RWPE2 (cell line): ENCODE measurements at regions not wholly inside any gene's neighbourhood (a gene's known extent, or its start where the extent isn't known, plus 50 kb on each side); places are given as distances from the start of the nearest gene placed in this dataset.

ENCODE experiments used
- ATAC-seq: fragments of 200-7000 bp; cut with Tn5 transposase; 3 replicates; pipeline ENCODE4 v1.9.1; 2021; ENCODE audit warnings: low read depth
- DNase-seq: peaks from one replicate; pipeline ENCODE4 v3.0.0-alpha.2; 2020; ENCODE audit warnings: low spot score
- H3K27ac ChIP-seq: fragments of 450-650 bp; 2 replicates; pipeline ENCODE4 v1.5.1; 2017; ENCODE audit warnings: mild to moderate bottlenecking; ENCODE audit not compliant: poor library complexity, severe bottlenecking
- H3K27me3 ChIP-seq: fragments of 250-450 bp; sonication (Bioruptor Pico); 2 replicates; pipeline ENCODE4 v1.5.1; 2021; ENCODE audit warnings: mild to moderate bottlenecking, moderate library complexity; ENCODE audit not compliant: insufficient read depth, poor library complexity, severe bottlenecking
- H3K36me3 ChIP-seq: fragments of 250-450 bp; sonication (Bioruptor Pico); 2 replicates; pipeline ENCODE4 v1.5.1; 2020; ENCODE audit warnings: low read depth, mild to moderate bottlenecking, moderate library complexity
- H3K4me1 ChIP-seq: fragments of 250-450 bp; sonication (Bioruptor Pico); 2 replicates; pipeline ENCODE4 v1.5.1; 2021; ENCODE audit warnings: mild to moderate bottlenecking, moderate library complexity; ENCODE audit not compliant: insufficient read depth, poor library complexity, severe bottlenecking
- H3K4me3 ChIP-seq: fragments of 250-450 bp; sonication (Bioruptor Pico); 2 replicates; pipeline ENCODE4 v1.5.1; 2021; ENCODE audit warnings: mild to moderate bottlenecking, moderate library complexity; ENCODE audit not compliant: severe bottlenecking
- H3K9me3 ChIP-seq: fragments of 250-450 bp; sonication (Bioruptor Pico); 2 replicates; pipeline ENCODE4 v1.5.1; 2021; ENCODE audit warnings: mild to moderate bottlenecking, moderate library complexity; ENCODE audit not compliant: severe bottlenecking
- TF ChIP-seq, protein P1 (sequence below): fragments of 450-650 bp; IDR thresholded peaks from one replicate; pipeline ENCODE4 v1.5.1; 2017; ENCODE audit warnings: mild to moderate bottlenecking, moderate library complexity; ENCODE audit not compliant: poor library complexity, severe bottlenecking

DNA sequence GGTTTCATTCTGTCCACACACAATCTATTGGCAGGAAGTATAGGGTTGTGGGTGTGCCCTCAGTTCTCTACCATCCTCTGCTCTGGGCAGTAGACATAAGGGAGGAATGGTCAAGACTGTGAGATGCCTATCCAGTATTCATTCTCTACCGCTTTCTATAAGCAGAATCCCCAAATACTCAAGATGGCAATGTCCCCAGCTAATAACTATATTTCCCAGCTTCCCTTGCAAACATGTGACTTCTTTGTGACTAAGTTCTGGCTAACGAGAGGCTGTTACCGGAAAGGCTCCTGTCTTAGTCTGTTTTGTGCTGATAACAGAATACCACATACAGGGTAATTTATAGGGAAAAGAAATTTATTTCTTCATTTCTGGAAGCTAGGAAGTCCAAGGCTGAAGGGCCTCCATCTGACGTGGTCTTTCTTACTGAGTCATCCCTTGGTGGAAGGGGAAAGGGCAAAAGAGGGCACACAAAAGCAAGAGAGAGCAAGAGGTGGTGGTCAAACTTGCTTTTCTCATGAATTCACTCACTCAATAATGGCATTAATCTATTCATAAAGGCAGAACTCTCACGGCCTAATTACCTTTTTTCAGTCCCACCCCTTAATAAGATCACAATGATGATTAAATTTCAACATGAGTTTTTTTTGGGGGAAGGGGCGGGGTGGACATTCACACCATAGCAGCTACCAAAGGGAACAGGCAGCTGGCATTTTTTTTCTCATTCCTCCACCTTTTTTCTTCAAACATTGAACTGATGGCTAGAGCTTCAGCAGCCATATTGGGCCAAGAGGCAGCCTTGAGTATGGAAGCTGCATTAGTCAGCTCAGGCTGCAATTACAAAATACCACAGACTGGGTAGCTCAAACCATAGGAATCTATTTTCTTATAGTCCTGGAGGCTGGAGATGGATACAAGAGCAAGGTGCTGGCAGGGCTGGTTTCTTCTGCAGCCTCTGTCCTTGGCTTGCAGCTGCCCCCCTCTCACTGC, 109.7 kb upstream of the OR9Q1 start:
- Histone ChIP-seq H3K9me3 (no peaks in the 10 kb centered on the region), H3K4me3 (no peak overlapping the region), H3K4me1 (no peaks in the 10 kb centered on the region), H3K27ac (no peak overlapping the region), H3K36me3 (no peaks in the 10 kb centered on the region), H3K27me3 (no peaks in the 10 kb centered on the region)
- DNase-seq = no peak
- no peak for ATAC-seq
- TF ChIP-seq, protein P1, sequence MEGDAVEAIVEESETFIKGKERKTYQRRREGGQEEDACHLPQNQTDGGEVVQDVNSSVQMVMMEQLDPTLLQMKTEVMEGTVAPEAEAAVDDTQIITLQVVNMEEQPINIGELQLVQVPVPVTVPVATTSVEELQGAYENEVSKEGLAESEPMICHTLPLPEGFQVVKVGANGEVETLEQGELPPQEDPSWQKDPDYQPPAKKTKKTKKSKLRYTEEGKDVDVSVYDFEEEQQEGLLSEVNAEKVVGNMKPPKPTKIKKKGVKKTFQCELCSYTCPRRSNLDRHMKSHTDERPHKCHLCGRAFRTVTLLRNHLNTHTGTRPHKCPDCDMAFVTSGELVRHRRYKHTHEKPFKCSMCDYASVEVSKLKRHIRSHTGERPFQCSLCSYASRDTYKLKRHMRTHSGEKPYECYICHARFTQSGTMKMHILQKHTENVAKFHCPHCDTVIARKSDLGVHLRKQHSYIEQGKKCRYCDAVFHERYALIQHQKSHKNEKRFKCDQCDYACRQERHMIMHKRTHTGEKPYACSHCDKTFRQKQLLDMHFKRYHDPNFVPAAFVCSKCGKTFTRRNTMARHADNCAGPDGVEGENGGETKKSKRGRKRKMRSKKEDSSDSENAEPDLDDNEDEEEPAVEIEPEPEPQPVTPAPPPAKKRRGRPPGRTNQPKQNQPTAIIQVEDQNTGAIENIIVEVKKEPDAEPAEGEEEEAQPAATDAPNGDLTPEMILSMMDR = no peak

DNA sequence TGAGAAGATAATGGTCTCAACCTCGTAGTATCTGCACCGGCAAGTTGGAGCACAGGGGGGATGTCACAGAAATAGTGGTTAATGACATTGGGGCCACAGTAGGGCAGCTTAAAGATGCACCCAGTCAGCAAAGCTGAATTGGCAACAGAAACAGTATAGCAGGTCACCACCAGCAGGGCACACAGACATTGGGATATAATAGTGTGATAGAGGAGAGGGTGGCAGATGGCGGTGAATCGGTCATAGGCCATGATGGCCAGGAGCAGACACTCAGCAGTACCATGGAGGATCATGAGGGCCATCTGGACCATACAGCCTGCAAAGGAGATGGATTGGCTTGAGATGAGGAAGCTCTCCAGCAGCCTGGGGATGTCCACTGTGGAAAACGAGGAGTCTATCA, 106.0 kb upstream of the OR9Q1 start:
- ATAC-seq = no peak
- no peaks in the 10 kb centered on the region for H3K36me3 ChIP-seq
- no peaks in the 10 kb centered on the region for H3K9me3 ChIP-seq
- H3K27me3 ChIP-seq = no peaks in the 10 kb centered on the region
- no peaks in the 10 kb centered on the region for H3K4me1 ChIP-seq
- TF ChIP-seq, protein P1 = no peak
- H3K27ac ChIP-seq = no peak overlapping the region
- DNase-seq = no peak
- H3K4me3 ChIP-seq = no peak overlapping the region

DNA sequence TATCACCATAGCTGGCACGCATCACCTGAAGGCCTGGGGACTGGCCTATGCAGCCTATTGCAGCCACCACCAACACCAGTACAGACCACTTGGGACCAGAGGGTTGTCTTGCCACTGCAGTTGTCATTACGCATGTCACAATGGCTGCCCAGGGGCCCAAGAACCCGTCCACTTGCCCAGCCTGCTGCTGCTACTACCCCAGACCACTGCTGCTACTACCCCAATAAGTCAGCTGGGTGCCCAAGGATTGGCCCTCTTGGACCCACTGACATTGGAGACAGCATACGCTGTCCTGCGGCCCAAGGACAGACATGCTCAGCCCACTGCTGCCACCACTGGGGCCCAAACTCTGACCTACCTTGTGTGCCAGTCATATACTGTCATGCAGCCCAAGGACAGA, 102.7 kb upstream of the OR9Q1 start:
- no peak for ATAC-seq
- Histone ChIP-seq H3K27me3 (no peaks in the 10 kb centered on the region), H3K27ac (no peak overlapping the region), H3K9me3 (no peaks in the 10 kb centered on the region), H3K4me3 (no peak overlapping the region), H3K36me3 (no peaks in the 10 kb centered on the region), H3K4me1 (no peaks in the 10 kb centered on the region)
- TF ChIP-seq, protein P1 = no peak
- no peak for DNase-seq

DNA sequence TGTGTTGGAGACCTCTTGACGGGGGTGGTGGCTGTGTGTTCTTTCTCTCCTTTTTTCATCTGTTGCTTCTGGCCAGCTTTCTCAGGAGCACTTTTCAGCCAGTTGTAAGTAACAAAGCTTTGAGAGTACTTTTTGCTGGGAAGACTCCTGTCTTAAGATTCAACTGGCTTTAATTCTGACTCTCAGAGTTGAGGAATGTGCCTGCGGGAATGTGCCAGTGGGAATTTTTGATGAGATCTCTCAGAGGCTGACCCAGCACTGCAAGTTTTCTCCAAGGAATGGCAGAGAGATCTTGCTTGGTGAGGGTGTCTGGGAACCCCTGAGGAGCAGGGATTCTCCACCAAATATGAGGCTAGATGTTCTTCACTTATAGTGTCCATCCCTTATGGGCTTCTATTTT, 91.6 kb upstream of the OR9Q1 start:
- H3K27me3 ChIP-seq = no peaks in the 10 kb centered on the region

More for the DNA sequence above, 91.6 kb upstream of the OR9Q1 start:
- ATAC-seq = no peak
- Histone ChIP-seq H3K27ac (no peak overlapping the region), H3K36me3 (no peaks in the 10 kb centered on the region), H3K4me3 (no peak overlapping the region), H3K9me3 (no peaks in the 10 kb centered on the region), H3K4me1 (no peaks in the 10 kb centered on the region)
- DNase-seq = no peak
- TF ChIP-seq, protein P1 = no peak
